Stimulated activated CD4-positive, alpha-beta T cell treated with anti-CD3 and anti-CD28 coated beads, Interleukin-1b, Interleukin-23, amount 100 ng/mL, for 1 hour (primary cell): ENCODE measurements at regions not wholly inside any gene's neighbourhood (a gene's known extent, or its start where the extent isn't known, plus 50 kb on each side); places are given as distances from the start of the nearest gene placed in this dataset.
"Not testable (repeated sequence)": the region's sequence is repeated elsewhere in the genome, so short reads cannot be mapped to it uniquely, and the experiment has no call there.

Experiments
- DNase-seq, 2 donors: peaks; one replicate each; pipeline ENCODE4 v3.0.0-alpha.2; 2020; ENCODE audit warnings: low read depth in 2 of 2

GRCh38 chr14:71536927-71537772, 395.1 kb upstream of the RGS6 start:
- no peak for DNase-seq

DNA sequence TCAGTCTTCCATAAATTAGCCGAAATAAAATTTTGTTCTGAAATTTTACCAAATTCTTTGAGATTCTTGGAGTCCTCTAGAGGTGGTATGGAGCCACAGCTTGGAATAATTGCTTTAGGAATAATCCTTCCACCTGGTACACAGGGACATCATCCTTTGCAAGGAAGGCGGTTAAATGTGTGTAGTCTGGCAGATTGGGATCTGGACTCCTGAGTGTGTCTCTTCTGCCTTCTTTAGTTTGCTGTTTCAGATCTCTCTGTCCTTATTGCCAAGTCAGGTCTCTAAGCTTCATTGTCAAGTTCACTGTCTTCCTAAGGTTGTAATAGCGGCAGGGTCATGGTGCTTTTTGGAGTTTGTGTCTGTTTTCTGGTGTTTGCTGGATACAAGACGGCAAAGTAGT, 393.9 kb upstream of the RGS6 start:
- no peak for DNase-seq

DNA sequence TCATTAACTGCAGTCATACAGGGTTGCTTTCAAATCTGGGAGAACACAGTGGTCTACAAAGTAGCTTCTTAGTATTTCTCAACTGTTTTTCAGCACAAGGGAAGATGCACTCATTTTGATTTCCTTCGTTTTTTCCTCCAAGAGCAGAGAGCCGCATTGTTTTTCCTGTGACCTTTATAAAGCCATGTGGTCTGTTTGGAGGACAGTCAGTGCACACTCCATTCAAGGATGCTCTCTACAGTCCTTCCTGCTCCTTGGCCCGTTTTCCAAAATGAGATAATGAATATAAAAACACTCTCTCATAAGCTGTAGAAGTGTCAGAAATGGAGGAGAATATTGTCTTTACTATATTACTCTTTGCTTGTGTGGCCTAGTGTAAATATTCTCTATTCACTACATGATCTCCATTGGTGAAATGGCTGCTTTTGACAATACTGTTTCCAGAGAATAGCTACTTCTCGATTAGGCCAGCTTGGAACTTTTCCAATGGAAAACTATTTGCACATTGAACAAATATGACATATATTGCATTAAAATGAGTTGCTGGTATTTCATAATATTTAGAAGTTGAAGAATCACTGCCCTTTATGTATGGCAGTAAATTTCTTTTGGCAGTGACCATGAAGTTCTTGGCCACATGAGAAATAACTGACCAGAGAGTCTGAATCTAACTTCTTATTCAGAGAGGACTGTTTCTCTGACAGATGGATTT, 393.1 kb upstream of the RGS6 start:
- no peak for DNase-seq

GRCh38 chr14:71539650-71540285, 392.5 kb upstream of the RGS6 start:
- DNase-seq: no peak

DNA sequence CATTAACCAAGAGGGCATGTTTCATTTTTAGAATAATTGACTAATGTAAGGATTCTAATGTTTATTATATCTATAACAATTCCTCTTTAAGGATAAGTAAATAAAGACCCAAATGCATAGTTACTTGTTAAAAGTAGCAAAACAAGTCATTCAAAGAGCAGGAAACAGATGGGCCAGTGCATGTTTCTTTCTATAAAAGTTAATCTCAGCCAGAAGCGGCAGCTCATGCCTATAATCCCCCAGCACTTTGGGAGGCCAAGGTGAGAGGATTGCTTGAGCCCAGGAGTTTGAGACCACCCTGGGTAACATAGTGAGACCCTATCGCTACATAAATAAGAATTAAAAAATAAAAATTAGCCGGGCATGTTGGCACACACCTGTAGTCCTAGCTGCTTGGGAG, 391.0 kb upstream of the RGS6 start:
- no peak for DNase-seq

- no peak for DNase-seq
These were observed 390.1 kb upstream of the RGS6 start for GRCh38 chr14:71541973-71542690.

GRCh38 chr14:71549421-71550050, 382.7 kb upstream of the RGS6 start:
- no peak for DNase-seq

- DNase-seq: no peak
These were observed 381.9 kb upstream of the RGS6 start for GRCh38 chr14:71550367-71550766.

DNA sequence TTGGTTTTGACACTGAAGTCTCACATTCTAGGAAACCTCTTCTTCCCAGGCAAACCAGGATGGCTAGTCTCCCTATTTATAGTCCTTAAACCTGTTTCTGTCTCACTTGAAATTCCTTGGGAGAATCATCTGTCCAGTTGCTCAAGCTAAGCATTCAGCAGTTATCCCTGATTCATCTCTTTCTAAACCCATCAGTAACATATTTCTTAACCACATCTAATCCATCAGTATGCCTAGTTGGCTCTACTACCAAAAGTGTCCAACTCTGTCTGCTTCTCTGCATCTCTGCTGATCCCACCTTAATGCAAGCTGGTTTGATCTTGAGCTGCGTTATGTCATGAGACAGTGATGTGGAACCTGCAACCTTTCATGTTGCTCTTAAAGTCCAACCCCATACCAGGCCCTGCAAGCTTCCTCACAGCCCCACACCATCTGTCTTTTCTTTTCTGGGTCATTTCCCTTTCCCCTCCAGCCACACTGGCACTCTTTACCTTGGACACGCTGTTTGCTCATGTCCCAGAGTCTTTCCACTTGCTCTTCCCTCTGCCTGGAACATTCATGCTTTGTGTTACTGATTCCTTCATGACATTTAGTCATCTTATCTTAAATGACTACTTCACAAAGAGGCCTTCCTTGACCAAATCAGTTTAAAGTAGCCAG, 380.8 kb upstream of the RGS6 start:
- no peak for DNase-seq

- no peak for DNase-seq
These were observed 379.4 kb upstream of the RGS6 start for GRCh38 chr14:71552809-71553208.

GRCh38 chr14:71553779-71554178, 378.4 kb upstream of the RGS6 start:
- DNase-seq: no peak

- DNase-seq: no peak
These were observed 377.9 kb upstream of the RGS6 start for GRCh38 chr14:71554323-71554722.

DNA sequence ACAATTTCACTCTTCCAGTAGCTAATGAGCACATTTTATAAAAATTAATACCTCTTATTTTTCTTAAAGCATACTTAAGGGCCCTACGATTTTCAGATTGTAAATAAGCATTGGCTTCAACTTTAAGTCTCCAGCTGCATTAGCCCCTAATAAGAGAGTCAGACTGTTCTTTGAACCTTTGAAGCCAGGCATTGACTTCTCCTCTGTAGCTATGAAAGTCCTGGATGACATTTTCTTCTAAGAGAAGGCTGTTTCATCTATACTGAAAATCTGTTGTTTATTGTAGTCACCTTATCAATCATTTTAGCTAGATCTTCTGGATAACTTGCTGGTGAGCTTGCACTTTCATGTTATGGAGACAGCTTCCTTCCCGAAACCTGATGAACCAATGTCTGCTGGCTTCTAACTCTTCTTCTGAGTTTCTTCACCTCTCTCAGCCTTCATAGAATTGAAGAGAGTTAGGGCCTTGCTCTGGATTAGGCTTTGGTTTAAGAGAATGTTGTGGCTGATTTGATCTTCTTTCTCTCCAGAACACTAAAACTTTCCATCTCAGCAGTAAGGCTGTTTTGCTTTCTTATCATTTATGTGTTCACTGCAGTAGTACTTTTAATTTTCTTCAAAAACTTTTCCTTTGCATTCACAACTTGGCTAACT, 377.1 kb upstream of the RGS6 start:
- DNase-seq: no peak

GRCh38 chr14:71555654-71556559, 376.3 kb upstream of the RGS6 start:
- peak in 1 of 2 donors; percentile 42 for DNase-seq

GRCh38 chr14:71556730-71557129, 375.5 kb upstream of the RGS6 start:
- DNase-seq: no peak

DNA sequence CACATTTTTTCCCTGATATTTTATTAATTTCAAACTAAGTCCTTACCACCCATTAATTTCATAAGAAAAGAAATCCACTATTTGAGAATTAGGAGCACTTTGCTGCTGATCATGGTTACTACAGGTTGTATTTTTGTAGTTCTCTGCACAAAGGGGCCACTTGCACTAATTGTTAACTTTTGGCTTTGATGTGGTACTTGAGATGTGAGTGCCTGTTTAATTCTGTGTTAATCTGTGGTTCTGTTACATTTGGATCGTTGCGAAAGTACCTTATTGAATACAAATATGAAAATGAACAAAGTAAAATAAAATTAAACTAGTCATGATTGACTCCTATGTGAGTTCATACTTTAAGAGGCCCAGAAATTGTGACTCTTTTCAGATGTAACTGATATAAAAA, 374.9 kb upstream of the RGS6 start:
- DNase-seq: no peak

GRCh38 chr14:71558943-71559342, 373.3 kb upstream of the RGS6 start:
- DNase-seq: not testable (repeated sequence)

- no peak for DNase-seq
These were observed 371.5 kb upstream of the RGS6 start for GRCh38 chr14:71560751-71561150.

DNA sequence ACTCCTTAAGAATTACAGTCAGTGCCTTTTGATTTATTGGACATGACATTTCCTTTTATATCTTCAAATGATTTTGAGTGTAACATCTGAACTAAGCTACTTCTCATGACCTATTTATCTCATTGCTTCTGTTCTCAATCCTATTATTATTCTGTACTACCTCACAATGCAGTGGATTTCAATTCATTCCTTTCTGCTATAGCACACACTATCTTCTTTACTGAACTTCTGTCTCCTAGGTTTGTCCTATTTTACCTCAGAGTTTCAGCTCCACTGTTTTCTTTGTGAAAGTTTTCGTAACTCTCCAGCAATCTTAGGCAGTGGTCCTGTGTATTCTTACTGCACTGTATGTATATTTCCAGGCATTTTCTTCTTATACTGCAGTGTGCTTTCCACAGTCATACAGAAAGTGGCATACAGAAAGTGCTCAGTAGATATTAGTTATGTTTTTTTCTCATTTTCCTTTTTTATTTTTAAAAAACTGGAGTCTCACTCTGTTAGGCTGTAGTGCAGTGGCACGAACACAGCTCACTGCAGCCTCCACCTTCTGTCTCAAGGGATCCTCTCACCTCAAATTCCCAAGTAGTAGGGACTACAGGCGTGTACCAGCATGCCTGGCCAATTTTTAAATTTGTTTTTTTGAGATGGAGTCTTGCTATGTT, 368.6 kb upstream of the RGS6 start:
- DNase-seq: no peak
